ENCODE measurements at regions not wholly inside any gene's neighbourhood (a gene's known extent, or its start where the extent isn't known, plus 50 kb on each side); places are given as distances from the start of the nearest gene placed in this dataset.

DNA sequence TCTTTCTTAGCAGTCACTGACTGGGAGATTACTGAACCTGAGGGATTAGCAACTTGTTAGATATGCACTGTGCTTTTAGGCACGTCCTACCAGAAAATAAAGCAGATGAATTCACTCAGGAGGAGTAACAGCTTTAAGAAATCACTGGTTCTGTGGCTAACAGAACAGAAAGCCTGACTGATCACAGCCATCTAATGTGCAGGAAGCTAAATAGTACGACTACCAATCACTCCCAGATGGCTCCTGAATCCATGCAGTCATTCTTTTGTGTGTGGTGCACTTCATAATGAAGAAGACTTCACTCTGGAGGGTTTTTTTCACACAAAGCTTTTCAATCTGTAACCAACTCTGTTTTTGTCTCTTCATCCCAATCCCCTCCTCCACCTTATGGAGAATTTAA is 305.3 kb upstream of the INTU start:
- TF ChIP-seq, protein P1, sequence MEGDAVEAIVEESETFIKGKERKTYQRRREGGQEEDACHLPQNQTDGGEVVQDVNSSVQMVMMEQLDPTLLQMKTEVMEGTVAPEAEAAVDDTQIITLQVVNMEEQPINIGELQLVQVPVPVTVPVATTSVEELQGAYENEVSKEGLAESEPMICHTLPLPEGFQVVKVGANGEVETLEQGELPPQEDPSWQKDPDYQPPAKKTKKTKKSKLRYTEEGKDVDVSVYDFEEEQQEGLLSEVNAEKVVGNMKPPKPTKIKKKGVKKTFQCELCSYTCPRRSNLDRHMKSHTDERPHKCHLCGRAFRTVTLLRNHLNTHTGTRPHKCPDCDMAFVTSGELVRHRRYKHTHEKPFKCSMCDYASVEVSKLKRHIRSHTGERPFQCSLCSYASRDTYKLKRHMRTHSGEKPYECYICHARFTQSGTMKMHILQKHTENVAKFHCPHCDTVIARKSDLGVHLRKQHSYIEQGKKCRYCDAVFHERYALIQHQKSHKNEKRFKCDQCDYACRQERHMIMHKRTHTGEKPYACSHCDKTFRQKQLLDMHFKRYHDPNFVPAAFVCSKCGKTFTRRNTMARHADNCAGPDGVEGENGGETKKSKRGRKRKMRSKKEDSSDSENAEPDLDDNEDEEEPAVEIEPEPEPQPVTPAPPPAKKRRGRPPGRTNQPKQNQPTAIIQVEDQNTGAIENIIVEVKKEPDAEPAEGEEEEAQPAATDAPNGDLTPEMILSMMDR (IDR thresholded peaks at IDR 0.05; ENCODE audit: low read depth, low read length) = no peak
- TF ChIP-seq EZH2phosphoT487 (IDR thresholded peaks at IDR 0.05; ENCODE audit: low read depth) = no peak
